ENCODE measurements at regions not wholly inside any gene's neighbourhood (a gene's known extent, or its start where the extent isn't known, plus 50 kb on each side); places are given as distances from the start of the nearest gene placed in this dataset.
"Not testable (repeated sequence)": the region's sequence is repeated elsewhere in the genome, so short reads cannot be mapped to it uniquely, and the experiment has no call there.

DNA sequence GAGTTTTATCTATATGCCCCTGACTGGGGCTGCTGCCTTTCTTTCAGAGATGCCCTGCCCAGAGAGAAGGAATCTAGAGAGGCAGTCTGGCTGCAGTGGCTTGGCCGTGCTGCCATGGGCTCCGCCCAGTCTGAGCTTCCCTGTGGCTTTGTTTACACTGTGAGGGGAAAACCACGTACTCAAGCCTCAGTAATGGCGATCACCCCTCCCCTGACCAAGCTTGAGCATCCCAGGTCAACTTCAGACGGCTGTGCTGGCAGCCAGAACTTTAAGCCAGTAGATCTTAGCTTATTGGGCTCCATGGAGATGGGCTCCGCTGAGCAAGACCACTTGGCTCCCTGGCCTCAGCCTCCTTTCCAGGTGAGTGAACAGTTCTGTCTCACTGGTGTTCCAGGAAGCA, 69.0 kb upstream of the DPP6 start:
- TF ChIP-seq, protein P1, sequence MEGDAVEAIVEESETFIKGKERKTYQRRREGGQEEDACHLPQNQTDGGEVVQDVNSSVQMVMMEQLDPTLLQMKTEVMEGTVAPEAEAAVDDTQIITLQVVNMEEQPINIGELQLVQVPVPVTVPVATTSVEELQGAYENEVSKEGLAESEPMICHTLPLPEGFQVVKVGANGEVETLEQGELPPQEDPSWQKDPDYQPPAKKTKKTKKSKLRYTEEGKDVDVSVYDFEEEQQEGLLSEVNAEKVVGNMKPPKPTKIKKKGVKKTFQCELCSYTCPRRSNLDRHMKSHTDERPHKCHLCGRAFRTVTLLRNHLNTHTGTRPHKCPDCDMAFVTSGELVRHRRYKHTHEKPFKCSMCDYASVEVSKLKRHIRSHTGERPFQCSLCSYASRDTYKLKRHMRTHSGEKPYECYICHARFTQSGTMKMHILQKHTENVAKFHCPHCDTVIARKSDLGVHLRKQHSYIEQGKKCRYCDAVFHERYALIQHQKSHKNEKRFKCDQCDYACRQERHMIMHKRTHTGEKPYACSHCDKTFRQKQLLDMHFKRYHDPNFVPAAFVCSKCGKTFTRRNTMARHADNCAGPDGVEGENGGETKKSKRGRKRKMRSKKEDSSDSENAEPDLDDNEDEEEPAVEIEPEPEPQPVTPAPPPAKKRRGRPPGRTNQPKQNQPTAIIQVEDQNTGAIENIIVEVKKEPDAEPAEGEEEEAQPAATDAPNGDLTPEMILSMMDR (IDR thresholded peaks at IDR 0.05), result not testable (repeated sequence)
- not testable (repeated sequence) for TF ChIP-seq POLR2A (IDR thresholded peaks at IDR 0.05)
